GM23338 (cell line): ENCODE measurements at regions not wholly inside any gene's neighbourhood (a gene's known extent, or its start where the extent isn't known, plus 50 kb on each side); places are given as distances from the start of the nearest gene placed in this dataset.

Experiments used
- ATAC-seq: fragments of 200-7000 bp; cut with Tn5 transposase; 3 replicates; pipeline ENCODE4 v1.9.1; 2020
- DNase-seq: peaks from one replicate; pipeline ENCODE4 v3.0.0-alpha.2; 2015; ENCODE audit warnings: low spot score
- H2AFZ ChIP-seq: fragments of 200-600 bp; sonication (generic); 2 replicates; pipeline ENCODE4 v1.8.0; 2016; ENCODE audit warnings: antibody characterized with exemption, mild to moderate bottlenecking, moderate library complexity
- H3F3A ChIP-seq: fragments of 200-600 bp; sonication (generic); replicated peaks from 2 replicates; pipeline ENCODE4 v1.8.0; 2017; ENCODE audit warnings: antibody characterized with exemption, mixed run types, low read depth
- H3K27ac ChIP-seq: fragments of 200-600 bp; sonication (generic); 2 replicates; pipeline ENCODE4 v1.6.1; 2016; ENCODE audit warnings: low read depth
- H3K27me3 ChIP-seq: fragments of 200-600 bp; sonication (generic); 2 replicates; pipeline ENCODE4 v1.8.0; 2016; ENCODE audit warnings: mild to moderate bottlenecking, mixed run types, moderate library complexity; ENCODE audit not compliant: insufficient read depth
- H3K36me3 ChIP-seq: fragments of 200-600 bp; sonication (generic); 2 replicates; pipeline ENCODE4 v1.8.0; 2016; ENCODE audit warnings: mild to moderate bottlenecking; ENCODE audit not compliant: insufficient read depth
- H3K4me1 ChIP-seq: fragments of 200-600 bp; sonication (generic); 2 replicates; pipeline ENCODE4 v1.8.0; 2016; ENCODE audit warnings: mild to moderate bottlenecking, moderate library complexity; ENCODE audit not compliant: insufficient read depth
- H3K4me2 ChIP-seq: fragments of 200-600 bp; sonication (generic); 2 replicates; pipeline ENCODE4 v1.7.1; 2017; ENCODE audit warnings: mixed run types
- H3K4me3 ChIP-seq: fragments of 200-600 bp; sonication (generic); 2 replicates; pipeline ENCODE4 v1.6.1; 2016; ENCODE audit warnings: mixed run types
- H3K79me2 ChIP-seq: fragments of 200-600 bp; sonication (generic); replicated peaks from 2 replicates; pipeline ENCODE4 v1.8.0; 2017; ENCODE audit warnings: mild to moderate bottlenecking; ENCODE audit not compliant: insufficient read depth
- H3K9me2 ChIP-seq: fragments of 200-600 bp; sonication (generic); 2 replicates; pipeline ENCODE4 v1.8.0; 2017; ENCODE audit not compliant: insufficient read depth
- H4K20me1 ChIP-seq: fragments of 200-600 bp; sonication (generic); replicated peaks from 2 replicates; pipeline ENCODE4 v1.8.0; 2017; ENCODE audit warnings: mild to moderate bottlenecking; ENCODE audit not compliant: insufficient read depth
- H3K27ac Mint-ChIP-seq: 2 replicates; pipeline ENCODE4 v1.8.0; 2020; ENCODE audit warnings: inconsistent platforms, mild to moderate bottlenecking, moderate library complexity, mixed read lengths
- H3K27me3 Mint-ChIP-seq: 3 replicates; pipeline ENCODE4 v1.8.0; 2022; ENCODE audit warnings: low read depth, mild to moderate bottlenecking, moderate library complexity, mixed read lengths, inconsistent platforms; ENCODE audit not compliant: insufficient read depth, poor library complexity
- H3K36me3 Mint-ChIP-seq: 3 replicates; pipeline ENCODE4 v1.8.0; 2021; ENCODE audit warnings: low read depth, mild to moderate bottlenecking, inconsistent platforms, moderate library complexity, mixed read lengths
- H3K4me1 Mint-ChIP-seq: 3 replicates; pipeline ENCODE4 v1.8.0; 2020; ENCODE audit warnings: mild to moderate bottlenecking, inconsistent platforms, mixed read lengths
- H3K4me3 Mint-ChIP-seq: 3 replicates; pipeline ENCODE4 v1.8.0; 2021; ENCODE audit warnings: moderate library complexity, mild to moderate bottlenecking, inconsistent platforms, mixed read lengths
- H3K9me3 Mint-ChIP-seq: 3 replicates; pipeline ENCODE4 v1.8.0; 2020; ENCODE audit warnings: moderate library complexity, mild to moderate bottlenecking, inconsistent platforms, mixed read lengths
- CREB1 ChIP-seq: fragments of 250-450 bp; sonication (Bioruptor Pico); IDR thresholded peaks from 2 replicates; pipeline ENCODE4 v1.5.0; 2020; ENCODE audit warnings: low read depth, mild to moderate bottlenecking, moderate library complexity
- CTCF ChIP-seq, 2 experiments: fragments of 200-600 bp in 1 of 2; sonication (generic) in 1 of 2; conservative IDR thresholded peaks; 2 replicates each; pipeline versions ENCODE4 v1.5.1 to v1.6.1; 2016 to 2017; ENCODE audit warnings: antibody characterized with exemption in 2 of 2, low read depth in 2 of 2, mild to moderate bottlenecking in 2 of 2, moderate library complexity in 1 of 2
- EZH2 ChIP-seq: fragments of 200-600 bp; sonication (generic); IDR thresholded peaks from one replicate; pipeline ENCODE4 v1.8.0; 2017; ENCODE audit warnings: antibody characterized with exemption, mild to moderate bottlenecking, low read depth; ENCODE audit not compliant: unreplicated experiment
- JUNB ChIP-seq: IDR thresholded peaks from one replicate; pipeline ENCODE4 v1.6.1; 2016; ENCODE audit warnings: antibody characterized with exemption; ENCODE audit not compliant: unreplicated experiment
- REST ChIP-seq: IDR thresholded peaks from one replicate; pipeline ENCODE4 v1.6.1; 2018; ENCODE audit warnings: antibody characterized with exemption; ENCODE audit not compliant: unreplicated experiment
- ZNF331 ChIP-seq: fragments of 250-450 bp; sonication (Bioruptor Pico); IDR thresholded peaks from 2 replicates; pipeline ENCODE4 v1.5.0; 2020; ENCODE audit warnings: low read depth, mild to moderate bottlenecking, moderate library complexity
- TF ChIP-seq, protein P1 (sequence below): IDR thresholded peaks from 2 replicates; pipeline ENCODE4 v1.6.1; 2016; ENCODE audit warnings: antibody characterized with exemption
- TF ChIP-seq, protein P2 (sequence below): fragments of 250-450 bp; sonication (Bioruptor Pico); IDR thresholded peaks from 2 replicates; pipeline ENCODE4 v1.5.0; 2020; ENCODE audit warnings: mild to moderate bottlenecking, moderate library complexity

- H3F3A ChIP-seq, result no peaks in the 10 kb centered on the region
- ATAC-seq (no peak), DNase-seq (no peak)
- H3K9me3 Mint-ChIP-seq, result peaks cover 85% of the 10 kb centered on the region
- H3K9me2 ChIP-seq, result no peaks in the 10 kb centered on the region
- H3K27ac ChIP-seq, result no peak overlapping the region
- H3K4me3 Mint-ChIP-seq, result no peak overlapping the region
- H3K4me1 ChIP-seq, result no peaks in the 10 kb centered on the region
- H3K36me3 Mint-ChIP-seq, result peaks cover 16% of the 10 kb centered on the region
- no peaks in the 10 kb centered on the region for H3K4me1 Mint-ChIP-seq
- no peak overlapping the region for H3K27ac Mint-ChIP-seq
- no peaks in the 10 kb centered on the region for H4K20me1 ChIP-seq
- H3K79me2 ChIP-seq, result no peaks in the 10 kb centered on the region
- TF ChIP-seq JUNB (no peak), EZH2 (no peak), CREB1 (CRISPR knock-in tag) (no peak), CTCF (conservative IDR thresholded peaks at IDR 0.05; ENCODE audit: low read depth in 2 of 2) (no peak), REST (no peak), ZNF331 (CRISPR knock-in tag) (no peak)
- TF ChIP-seq, protein P1, sequence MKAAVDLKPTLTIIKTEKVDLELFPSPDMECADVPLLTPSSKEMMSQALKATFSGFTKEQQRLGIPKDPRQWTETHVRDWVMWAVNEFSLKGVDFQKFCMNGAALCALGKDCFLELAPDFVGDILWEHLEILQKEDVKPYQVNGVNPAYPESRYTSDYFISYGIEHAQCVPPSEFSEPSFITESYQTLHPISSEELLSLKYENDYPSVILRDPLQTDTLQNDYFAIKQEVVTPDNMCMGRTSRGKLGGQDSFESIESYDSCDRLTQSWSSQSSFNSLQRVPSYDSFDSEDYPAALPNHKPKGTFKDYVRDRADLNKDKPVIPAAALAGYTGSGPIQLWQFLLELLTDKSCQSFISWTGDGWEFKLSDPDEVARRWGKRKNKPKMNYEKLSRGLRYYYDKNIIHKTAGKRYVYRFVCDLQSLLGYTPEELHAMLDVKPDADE, result no peak
- TF ChIP-seq, protein P2, sequence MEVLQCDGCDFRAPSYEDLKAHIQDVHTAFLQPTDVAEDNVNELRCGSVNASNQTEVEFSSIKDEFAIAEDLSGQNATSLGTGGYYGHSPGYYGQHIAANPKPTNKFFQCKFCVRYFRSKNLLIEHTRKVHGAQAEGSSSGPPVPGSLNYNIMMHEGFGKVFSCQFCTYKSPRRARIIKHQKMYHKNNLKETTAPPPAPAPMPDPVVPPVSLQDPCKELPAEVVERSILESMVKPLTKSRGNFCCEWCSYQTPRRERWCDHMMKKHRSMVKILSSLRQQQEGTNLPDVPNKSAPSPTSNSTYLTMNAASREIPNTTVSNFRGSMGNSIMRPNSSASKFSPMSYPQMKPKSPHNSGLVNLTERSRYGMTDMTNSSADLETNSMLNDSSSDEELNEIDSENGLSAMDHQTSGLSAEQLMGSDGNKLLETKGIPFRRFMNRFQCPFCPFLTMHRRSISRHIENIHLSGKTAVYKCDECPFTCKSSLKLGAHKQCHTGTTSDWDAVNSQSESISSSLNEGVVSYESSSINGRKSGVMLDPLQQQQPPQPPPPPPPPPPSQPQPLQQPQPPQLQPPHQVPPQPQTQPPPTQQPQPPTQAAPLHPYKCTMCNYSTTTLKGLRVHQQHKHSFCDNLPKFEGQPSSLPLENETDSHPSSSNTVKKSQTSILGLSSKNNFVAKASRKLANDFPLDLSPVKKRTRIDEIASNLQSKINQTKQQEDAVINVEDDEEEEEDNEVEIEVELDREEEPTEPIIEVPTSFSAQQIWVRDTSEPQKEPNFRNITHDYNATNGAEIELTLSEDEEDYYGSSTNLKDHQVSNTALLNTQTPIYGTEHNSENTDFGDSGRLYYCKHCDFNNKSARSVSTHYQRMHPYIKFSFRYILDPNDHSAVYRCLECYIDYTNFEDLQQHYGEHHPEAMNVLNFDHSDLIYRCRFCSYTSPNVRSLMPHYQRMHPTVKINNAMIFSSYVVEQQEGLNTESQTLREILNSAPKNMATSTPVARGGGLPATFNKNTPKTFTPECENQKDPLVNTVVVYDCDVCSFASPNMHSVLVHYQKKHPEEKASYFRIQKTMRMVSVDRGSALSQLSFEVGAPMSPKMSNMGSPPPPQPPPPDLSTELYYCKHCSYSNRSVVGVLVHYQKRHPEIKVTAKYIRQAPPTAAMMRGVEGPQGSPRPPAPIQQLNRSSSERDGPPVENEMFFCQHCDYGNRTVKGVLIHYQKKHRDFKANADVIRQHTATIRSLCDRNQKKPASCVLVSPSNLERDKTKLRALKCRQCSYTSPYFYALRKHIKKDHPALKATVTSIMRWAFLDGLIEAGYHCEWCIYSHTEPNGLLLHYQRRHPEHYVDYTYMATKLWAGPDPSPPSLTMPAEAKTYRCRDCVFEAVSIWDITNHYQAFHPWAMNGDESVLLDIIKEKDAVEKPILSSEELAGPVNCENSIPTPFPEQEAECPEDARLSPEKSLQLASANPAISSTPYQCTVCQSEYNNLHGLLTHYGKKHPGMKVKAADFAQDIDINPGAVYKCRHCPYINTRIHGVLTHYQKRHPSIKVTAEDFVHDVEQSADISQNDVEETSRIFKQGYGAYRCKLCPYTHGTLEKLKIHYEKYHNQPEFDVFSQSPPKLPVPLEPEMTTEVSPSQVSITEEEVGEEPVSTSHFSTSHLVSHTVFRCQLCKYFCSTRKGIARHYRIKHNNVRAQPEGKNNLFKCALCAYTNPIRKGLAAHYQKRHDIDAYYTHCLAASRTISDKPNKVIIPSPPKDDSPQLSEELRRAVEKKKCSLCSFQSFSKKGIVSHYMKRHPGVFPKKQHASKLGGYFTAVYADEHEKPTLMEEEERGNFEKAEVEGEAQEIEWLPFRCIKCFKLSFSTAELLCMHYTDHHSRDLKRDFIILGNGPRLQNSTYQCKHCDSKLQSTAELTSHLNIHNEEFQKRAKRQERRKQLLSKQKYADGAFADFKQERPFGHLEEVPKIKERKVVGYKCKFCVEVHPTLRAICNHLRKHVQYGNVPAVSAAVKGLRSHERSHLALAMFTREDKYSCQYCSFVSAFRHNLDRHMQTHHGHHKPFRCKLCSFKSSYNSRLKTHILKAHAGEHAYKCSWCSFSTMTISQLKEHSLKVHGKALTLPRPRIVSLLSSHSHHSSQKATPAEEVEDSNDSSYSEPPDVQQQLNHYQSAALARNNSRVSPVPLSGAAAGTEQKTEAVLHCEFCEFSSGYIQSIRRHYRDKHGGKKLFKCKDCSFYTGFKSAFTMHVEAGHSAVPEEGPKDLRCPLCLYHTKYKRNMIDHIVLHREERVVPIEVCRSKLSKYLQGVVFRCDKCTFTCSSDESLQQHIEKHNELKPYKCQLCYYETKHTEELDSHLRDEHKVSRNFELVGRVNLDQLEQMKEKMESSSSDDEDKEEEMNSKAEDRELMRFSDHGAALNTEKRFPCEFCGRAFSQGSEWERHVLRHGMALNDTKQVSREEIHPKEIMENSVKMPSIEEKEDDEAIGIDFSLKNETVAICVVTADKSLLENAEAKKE, result no peak
- H3K27me3 Mint-ChIP-seq, result peaks cover 6% of the 10 kb centered on the region
- no peak overlapping the region for H3K4me3 ChIP-seq
- H2AFZ ChIP-seq, result no peak overlapping the region
- no peak overlapping the region for H3K4me2 ChIP-seq
- H3K27me3 ChIP-seq, result no peaks in the 10 kb centered on the region
- H3K36me3 ChIP-seq, result 0 out of 2 replicates have a peak, but pooled peaks cover 3% of the 10 kb centered on the region
These were observed 75.9 kb upstream of the WSB1 start for GRCh38 chr17:27218041-27218440.
